ENCODE measurements at regions not wholly inside any gene's neighbourhood (a gene's known extent, or its start where the extent isn't known, plus 50 kb on each side); places are given as distances from the start of the nearest gene placed in this dataset.

DNA sequence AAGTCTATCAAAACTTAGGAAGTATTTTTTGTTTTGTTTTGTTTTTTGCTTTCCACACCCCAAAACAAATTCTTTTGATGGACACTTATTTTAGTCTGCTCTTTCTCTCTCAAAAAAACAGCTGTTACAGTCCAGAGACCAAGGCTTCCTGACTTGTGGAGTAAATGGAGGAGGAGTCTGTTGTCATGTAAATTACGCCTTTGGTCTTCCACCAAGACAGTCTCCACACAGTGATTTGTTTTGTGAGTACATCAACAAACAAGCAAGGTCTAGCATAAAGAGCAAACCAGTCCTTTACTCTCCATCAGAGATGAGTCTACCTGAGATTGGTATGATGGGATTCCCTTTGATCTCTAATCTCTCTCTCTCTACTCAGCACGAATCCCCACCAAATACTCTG, 588.0 kb upstream of the ARID1B start:
- TF ChIP-seq POLR2AphosphoS5 (IDR thresholded peaks at IDR 0.05; ENCODE audit: low read depth): no peak
- TF ChIP-seq CTCF (IDR thresholded peaks at IDR 0.05; ENCODE audit: insufficient read depth, low read length): no peak
